ENCODE measurements at regions not wholly inside any gene's neighbourhood (a gene's known extent, or its start where the extent isn't known, plus 50 kb on each side); places are given as distances from the start of the nearest gene placed in this dataset.

DNA sequence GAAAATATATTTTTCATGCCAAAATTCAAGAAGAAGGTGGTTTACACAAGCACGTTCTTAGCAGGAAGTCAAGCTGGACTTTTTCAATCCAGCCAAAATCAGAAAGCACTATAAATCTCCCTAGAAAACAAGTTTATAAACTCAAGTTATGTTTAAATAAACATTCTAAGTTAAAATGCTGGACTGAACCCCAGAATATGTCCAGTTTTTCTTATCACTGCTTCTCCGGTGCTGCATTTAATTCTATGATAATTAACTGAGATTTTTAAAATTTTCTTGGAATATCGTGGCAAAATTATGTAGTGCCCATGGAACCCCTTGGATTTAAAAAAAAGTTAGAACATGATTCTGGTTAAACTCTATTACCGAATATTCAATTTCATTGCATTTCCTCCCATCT lies 218.2 kb upstream of the MDFIC2 start:
- TF ChIP-seq, protein P1, sequence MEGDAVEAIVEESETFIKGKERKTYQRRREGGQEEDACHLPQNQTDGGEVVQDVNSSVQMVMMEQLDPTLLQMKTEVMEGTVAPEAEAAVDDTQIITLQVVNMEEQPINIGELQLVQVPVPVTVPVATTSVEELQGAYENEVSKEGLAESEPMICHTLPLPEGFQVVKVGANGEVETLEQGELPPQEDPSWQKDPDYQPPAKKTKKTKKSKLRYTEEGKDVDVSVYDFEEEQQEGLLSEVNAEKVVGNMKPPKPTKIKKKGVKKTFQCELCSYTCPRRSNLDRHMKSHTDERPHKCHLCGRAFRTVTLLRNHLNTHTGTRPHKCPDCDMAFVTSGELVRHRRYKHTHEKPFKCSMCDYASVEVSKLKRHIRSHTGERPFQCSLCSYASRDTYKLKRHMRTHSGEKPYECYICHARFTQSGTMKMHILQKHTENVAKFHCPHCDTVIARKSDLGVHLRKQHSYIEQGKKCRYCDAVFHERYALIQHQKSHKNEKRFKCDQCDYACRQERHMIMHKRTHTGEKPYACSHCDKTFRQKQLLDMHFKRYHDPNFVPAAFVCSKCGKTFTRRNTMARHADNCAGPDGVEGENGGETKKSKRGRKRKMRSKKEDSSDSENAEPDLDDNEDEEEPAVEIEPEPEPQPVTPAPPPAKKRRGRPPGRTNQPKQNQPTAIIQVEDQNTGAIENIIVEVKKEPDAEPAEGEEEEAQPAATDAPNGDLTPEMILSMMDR (IDR thresholded peaks at IDR 0.05), result no peak
- TF ChIP-seq POLR2AphosphoS5 (IDR thresholded peaks at IDR 0.05), result no peak
- TF ChIP-seq POLR2A (IDR thresholded peaks at IDR 0.05), result no peak
